Suppressor macrophage treated with lipopolysaccharide for 4 hours (primary cell): ENCODE measurements at regions not wholly inside any gene's neighbourhood (a gene's known extent, or its start where the extent isn't known, plus 50 kb on each side); places are given as distances from the start of the nearest gene placed in this dataset.
"Not testable (repeated sequence)": the region's sequence is repeated elsewhere in the genome, so short reads cannot be mapped to it uniquely, and the experiment has no call there.

Experiments used
- DNase-seq: peaks from one replicate; pipeline ENCODE4 v3.0.0-alpha.2; 2020

DNA sequence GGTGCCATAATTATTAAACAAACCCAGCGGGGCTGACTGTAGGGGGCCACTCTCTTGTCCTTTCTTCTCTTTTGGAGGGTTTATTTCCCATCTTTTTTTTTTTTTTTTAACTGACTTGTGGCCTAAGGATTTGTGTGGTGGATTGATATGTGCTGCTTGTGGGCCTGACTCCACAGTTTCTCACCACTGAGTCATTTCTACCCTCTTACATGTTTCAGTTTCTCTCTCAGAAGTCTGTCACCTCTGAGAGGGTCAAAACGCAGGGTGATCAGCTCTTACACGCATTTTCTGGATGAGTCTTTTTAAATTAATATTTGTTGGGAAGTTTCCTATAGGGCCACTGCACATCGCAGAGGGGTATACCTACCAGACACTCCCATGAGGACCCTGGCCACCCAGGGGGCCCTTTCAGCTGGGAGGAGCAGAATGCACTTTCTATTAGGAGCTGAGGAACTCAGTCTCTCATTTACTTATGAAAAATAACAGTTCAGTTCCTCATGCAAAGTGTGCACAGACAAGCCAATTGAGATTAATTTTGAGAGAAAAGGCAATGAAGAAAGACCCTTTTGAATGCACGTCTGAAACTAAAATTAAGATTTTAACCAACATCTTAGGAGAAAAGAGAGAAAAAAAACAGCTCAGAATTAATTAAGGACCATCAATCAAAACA, 407.9 kb downstream of the TECRL start:
- no peak for DNase-seq

GRCh38 chr4:64000241-64000640, 409.0 kb downstream of the TECRL start:
- no peak for DNase-seq

GRCh38 chr4:63986253-63986652, 423.0 kb downstream of the TECRL start:
- no peak for DNase-seq

DNA sequence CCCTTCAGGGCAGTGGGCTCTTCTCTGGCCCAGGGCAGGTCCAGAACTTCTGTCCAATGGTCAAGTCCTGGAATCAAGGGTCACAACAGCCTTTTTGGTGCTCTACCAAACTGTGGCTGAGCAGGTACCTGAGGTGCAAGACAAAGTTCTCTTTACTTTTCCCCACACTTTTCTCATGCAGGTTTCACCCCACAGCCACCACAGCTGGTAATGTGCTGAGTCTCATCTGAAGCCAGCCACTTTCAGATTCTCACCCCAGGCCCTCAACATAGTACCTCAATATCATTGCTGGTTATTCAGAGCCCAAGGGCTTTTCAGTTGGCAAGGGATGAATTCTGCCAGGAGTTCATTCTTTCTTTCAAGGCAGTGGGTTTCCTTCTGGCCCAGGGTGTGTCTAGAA, 426.0 kb downstream of the TECRL start:
- DNase-seq, result no peak

DNA sequence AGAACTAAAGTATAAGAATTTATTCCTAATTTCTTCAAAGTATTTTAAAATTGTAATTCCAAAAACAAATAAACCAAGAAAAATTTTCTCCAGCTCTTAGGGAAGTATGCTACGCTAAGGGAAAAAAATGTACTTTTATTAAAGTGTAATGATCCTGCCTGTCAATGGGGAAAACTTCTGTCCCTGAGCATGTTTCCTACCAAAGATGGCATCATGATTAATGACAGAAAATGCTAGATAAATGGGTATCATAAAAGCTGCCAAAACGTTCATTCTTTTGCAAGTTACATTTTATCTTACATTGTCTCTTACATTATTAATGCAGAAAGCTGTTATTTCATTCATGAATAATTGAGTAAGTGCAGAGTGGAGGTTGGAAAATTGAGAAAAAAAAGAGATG, 443.4 kb downstream of the TECRL start:
- DNase-seq, result no peak

- DNase-seq, result not testable (repeated sequence)
Observed at GRCh38 chr4:63942706-63943286, 466.5 kb downstream of the TECRL start.

DNA sequence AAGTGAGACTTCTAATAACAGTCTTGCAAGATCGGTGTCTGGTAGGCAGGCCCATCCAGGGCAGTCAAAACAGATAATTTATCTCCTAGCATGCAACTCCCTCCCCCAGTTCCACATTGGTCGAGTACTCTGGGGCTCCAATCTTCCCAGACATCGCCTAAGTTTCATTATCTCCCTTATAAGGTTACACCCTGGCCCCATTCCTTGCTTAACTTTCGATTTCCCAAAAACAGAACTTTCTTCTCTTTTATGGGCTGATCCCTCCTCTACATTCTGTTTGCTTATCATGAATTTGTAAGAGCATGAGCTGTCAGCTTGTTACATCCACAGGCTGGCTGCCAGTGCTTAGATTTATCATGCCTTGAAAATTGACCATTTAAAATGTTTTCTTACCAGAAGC, 471.3 kb downstream of the TECRL start:
- peak; percentile 1 for DNase-seq

- no peak for DNase-seq
Observed at GRCh38 chr4:63922146-63922545, 487.1 kb downstream of the TECRL start.

DNA sequence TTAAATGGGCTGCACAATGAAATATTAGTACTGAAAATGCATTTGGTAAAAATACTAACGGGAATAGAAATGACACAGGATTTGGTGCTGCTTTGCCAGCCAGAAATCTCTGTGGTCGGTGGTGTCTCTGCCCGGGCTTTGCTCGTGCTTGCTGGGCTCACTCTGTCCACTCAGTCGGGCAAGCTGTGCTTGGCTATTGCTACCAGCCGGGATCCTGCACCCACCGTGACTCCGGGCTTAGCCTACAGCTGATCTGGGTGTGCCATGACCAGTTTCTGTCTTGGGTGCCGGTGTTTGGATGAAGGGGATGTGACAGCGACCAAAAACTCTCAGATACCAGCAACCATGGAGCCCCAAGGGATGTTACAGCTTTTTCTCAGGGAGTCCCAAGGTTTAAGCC, 487.7 kb downstream of the TECRL start:
- no peak for DNase-seq

DNA sequence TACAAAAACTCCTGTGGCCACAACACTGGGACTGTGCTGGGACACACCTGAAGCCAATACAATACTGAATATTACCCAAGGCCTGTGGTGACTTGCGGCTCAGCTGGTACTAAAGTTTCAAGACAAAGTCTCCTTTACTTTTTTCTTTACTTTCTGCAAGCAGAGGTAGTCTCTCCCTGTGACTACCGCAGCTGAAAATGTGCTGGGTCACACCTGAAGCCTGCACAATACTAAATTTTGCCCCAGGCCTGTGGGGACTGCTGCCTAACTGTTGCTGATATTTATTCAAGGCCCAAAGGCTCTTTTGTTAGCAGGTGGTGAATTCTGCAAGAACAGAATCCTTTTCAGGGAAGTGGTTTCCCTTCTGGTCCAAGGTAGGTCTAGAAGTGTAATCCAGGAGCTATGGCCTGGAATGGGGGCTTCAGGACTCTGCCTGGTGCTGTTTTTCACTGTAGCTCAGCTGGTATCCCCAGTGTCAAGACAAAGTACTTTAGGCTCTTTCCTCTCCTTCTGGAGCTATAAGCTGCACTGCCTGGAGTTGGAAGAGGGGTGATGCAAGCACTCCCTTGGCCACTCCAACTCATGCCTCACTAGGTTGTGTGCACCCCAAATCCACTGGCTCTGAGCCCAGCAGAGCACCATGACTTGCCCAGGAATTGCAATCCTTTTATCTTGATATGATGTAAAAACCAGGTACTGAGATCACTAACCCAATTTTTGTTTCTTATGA, 489.4 kb downstream of the TECRL start:
- no peak for DNase-seq

DNA sequence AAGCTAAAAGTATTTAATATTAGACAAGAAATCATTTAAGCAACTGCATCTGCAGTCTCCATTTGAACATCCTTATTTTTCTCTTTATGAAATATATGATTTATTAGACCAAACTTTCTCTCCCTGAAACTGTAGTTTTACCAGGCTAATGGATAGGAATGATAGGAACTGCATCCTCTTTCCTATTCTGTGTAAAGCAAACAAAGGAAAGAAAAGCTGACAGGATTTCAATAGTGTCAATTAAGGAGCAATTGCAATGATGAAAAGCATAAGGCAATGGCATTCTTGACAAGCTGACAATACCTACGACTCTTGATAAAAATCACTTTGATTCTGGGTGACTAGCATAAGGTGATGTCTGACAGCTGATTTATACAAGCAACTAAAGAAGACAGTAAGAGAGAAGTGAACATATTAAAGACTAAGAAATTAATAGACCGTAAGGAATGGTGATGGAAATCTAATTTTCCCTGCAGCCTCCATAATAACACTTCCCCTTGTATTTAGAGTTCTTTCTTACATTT, 502.5 kb downstream of the TECRL start:
- no peak for DNase-seq

GRCh38 chr4:63904201-63904600, 505.0 kb downstream of the TECRL start:
- DNase-seq, result no peak

GRCh38 chr4:63901304-63901703, 507.9 kb downstream of the TECRL start:
- DNase-seq, result no peak

- no peak for DNase-seq
Observed at GRCh38 chr4:63898961-63899360, 510.3 kb downstream of the TECRL start.

DNA sequence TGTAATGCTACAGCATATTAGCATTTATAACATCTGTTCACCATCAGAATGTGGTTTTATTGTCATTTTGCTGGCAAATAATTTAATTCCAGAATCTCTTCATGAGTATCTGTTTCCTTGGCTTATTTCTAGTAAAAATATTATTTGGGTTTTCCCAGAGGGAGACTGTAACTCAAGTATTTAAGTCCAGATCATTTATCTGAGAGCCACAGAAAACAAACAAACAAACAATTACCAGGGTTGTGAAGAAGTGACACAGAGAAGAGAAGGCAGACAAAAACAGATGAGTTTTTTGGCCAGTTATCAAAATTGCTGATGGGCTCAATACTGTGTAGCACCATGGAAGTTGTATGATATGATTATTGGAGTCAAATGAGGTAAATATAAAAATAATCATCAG, 515.1 kb downstream of the TECRL start:
- no peak for DNase-seq

DNA sequence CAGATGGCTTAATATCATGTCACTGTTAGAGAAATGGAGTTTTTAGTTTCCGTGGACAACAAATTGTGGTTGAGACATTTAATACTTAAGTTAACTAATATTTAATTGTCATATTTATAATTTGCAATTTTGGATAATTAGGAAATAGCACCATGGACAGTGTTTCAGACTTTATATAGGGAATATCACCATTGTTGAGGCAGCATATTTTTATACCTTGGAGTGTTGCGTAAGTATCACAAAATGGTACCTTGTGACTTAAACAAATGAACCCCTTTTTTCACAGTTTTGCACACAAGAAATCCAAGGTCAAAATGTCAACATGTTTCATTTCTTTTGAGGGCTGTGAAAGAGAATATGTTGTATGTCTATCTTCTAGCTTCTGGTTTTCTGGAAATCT, 539.9 kb downstream of the TECRL start:
- DNase-seq, result no peak

- DNase-seq, result no peak
Observed at GRCh38 chr4:63851496-63851895, 557.8 kb downstream of the TECRL start.

DNA sequence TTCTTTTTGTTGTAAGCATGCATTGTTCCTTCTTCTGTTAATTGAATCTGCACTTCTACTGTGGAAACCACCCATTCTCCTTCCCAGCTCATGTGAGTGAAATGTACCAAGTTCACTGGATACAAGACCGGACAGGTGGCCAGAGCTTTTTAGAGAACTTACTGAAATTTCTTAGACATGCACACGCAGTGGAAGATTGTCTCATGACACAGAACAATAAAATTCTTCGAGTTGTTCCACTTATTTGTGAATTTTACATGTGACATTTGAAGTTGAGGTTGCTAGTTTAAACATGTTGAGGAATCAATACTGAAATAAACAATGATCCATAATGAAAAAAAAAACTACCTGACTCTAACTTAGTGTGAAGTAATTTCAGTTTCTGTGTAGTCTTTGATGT, 568.0 kb downstream of the TECRL start:
- no peak for DNase-seq

GRCh38 chr4:63831590-63832155, 577.6 kb downstream of the TECRL start:
- no peak for DNase-seq

DNA sequence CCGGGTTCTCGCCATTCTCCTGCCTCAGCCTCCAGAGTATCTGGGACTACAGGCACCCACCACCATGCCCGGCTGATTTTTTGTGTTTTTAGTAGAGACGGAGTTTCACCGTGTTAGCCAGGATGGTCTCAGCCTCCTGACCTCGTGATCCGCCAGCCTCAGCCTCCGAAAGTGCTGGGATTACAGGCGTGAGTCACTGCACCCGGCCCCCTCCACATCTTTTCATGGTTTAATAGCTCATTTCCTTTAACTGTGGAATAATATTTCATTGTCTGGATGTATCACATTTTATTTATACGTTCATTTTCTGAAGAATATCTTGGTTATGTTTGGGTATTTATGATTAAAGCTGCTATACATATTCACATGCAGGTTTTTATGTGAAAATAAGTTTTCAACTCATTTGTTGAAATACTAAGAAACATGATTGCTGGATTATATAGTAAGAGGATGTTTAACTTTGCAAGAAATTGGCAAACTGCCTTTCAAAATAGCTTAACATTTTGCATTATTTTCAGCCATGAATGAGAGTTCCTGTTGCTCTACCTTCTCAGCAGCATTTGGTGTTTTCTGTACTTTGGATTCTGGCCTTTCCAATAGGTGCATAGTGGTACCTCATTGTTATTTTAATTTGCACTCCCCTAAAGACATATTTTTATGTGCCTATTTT, 591.9 kb downstream of the TECRL start:
- DNase-seq, result no peak

DNA sequence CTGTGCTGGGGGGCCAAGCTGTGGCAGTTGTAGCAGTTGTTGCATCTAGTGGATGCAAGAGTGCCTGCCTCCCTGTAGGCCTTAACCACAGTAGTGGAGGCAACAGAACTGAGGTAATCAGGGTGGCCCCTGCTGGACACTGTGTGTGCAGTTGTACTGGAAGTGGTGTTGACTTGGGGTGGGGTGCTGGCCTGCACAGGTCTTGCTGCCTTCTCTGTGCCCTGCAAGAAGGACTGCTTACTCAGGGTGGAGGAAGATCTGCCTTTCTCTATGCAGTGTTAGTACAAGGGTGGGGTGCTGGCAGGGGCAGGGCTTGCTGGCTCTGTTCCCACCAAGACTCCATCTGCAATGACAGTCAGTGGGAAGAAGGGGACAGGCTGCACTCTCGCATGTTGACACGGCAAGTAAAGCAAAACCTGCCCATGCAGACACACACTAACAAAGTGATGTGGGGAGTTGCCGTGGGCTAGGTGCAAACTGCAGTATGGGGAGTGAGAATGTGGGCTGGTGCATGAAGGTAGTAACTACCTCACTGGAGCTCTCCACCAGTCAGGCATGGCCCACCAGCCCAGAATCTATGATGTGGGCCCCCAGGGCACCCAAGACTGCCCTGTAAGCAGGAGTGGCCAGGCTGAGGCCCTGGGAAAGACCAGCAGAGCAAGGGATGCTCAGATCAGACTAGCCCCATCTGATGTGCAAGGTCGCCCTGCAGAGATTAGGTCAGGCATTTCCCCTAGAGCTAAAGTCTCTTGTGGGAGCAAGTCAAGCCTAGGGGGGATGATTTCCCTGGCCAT, 594.9 kb downstream of the TECRL start:
- no peak for DNase-seq

- no peak for DNase-seq
Observed at GRCh38 chr4:63799166-63799565, 610.1 kb downstream of the TECRL start.
